ENCODE measurements at regions not wholly inside any gene's neighbourhood (a gene's known extent, or its start where the extent isn't known, plus 50 kb on each side); places are given as distances from the start of the nearest gene placed in this dataset.

- TF ChIP-seq CTCF (IDR thresholded peaks at IDR 0.05) (no peak), EP300 (IDR thresholded peaks at IDR 0.05) (no peak)
Observed at GRCh38 chr9:82308836-82309235, 320.3 kb downstream of the SPATA31D1 start.
